ENCODE measurements at regions not wholly inside any gene's neighbourhood (a gene's known extent, or its start where the extent isn't known, plus 50 kb on each side); places are given as distances from the start of the nearest gene placed in this dataset.
"Not testable (repeated sequence)": the region's sequence is repeated elsewhere in the genome, so short reads cannot be mapped to it uniquely, and the experiment has no call there.

GRCh38 chr22:48403521-48404403 lies 1423.9 kb downstream of the BRD1 start:
- TF ChIP-seq GABPA (IDR thresholded peaks at IDR 0.05; ENCODE audit: low read depth), result no peak
- no peak for TF ChIP-seq CTCF (IDR thresholded peaks at IDR 0.05; ENCODE audit: insufficient read depth, low read length)
- TF ChIP-seq REST (IDR thresholded peaks at IDR 0.05; ENCODE audit: insufficient replicate concordance, low read depth), result no peak
- TF ChIP-seq SPI1 (IDR thresholded peaks at IDR 0.05; ENCODE audit: borderline replicate concordance, low read depth), result no peak
- no peak for TF ChIP-seq POLR2AphosphoS5 (IDR thresholded peaks at IDR 0.05; ENCODE audit: low read depth)
- no peak overlapping the region for H3K4me3 ChIP-seq (replicated peaks; ENCODE audit: insufficient read depth, low read length)
- H3K27ac ChIP-seq (replicated peaks), result no peak overlapping the region
- no peaks in the 10 kb centered on the region for H3K27me3 ChIP-seq (ENCODE audit: insufficient read depth, poor library complexity, severe bottlenecking)
- DNase-seq (ENCODE audit: low read depth in 1 of 2, low spot score in 1 of 2), result no peak

- Histone ChIP-seq H3K4me3 (replicated peaks; ENCODE audit: insufficient read depth, low read length) (no peak overlapping the region), H3K27ac (replicated peaks) (no peak overlapping the region), H3K27me3 (ENCODE audit: insufficient read depth, poor library complexity, severe bottlenecking) (no peaks in the 10 kb centered on the region)
- no peak for DNase-seq (ENCODE audit: low read depth in 1 of 2, low spot score in 1 of 2)
- TF ChIP-seq CTCF (IDR thresholded peaks at IDR 0.05; ENCODE audit: insufficient read depth, low read length) (no peak), GABPA (IDR thresholded peaks at IDR 0.05; ENCODE audit: low read depth) (no peak), SPI1 (IDR thresholded peaks at IDR 0.05; ENCODE audit: borderline replicate concordance, low read depth) (no peak), REST (IDR thresholded peaks at IDR 0.05; ENCODE audit: insufficient replicate concordance, low read depth) (no peak), POLR2AphosphoS5 (IDR thresholded peaks at IDR 0.05; ENCODE audit: low read depth) (no peak)
These were observed 1425.1 kb downstream of the BRD1 start for GRCh38 chr22:48402591-48403031.

- H3K27me3 ChIP-seq (ENCODE audit: insufficient read depth, poor library complexity, severe bottlenecking); H3K27ac ChIP-seq (replicated peaks); H3K4me3 ChIP-seq (replicated peaks; ENCODE audit: insufficient read depth, low read length); DNase-seq (ENCODE audit: low read depth in 1 of 2, low spot score in 1 of 2): not testable (repeated sequence)
These were observed 1426.2 kb downstream of the BRD1 start for GRCh38 chr22:48401523-48401922.

GRCh38 chr22:48398181-48398905 lies 1429.3 kb downstream of the BRD1 start:
- Histone ChIP-seq H3K4me3 (replicated peaks; ENCODE audit: insufficient read depth, low read length) (no peak overlapping the region), H3K27me3 (ENCODE audit: insufficient read depth, poor library complexity, severe bottlenecking) (no peaks in the 10 kb centered on the region), H3K27ac (replicated peaks) (no peak overlapping the region)
- TF ChIP-seq CTCF (IDR thresholded peaks at IDR 0.05; ENCODE audit: insufficient read depth, low read length) (no peak), SPI1 (IDR thresholded peaks at IDR 0.05; ENCODE audit: borderline replicate concordance, low read depth) (no peak), GABPA (IDR thresholded peaks at IDR 0.05; ENCODE audit: low read depth) (no peak), REST (IDR thresholded peaks at IDR 0.05; ENCODE audit: insufficient replicate concordance, low read depth) (no peak), POLR2AphosphoS5 (IDR thresholded peaks at IDR 0.05; ENCODE audit: low read depth) (no peak)
- DNase-seq (ENCODE audit: low read depth in 1 of 2, low spot score in 1 of 2), result no peak

Data from HL-60 (cell line).